HepG2 (cell line): ENCODE measurements at regions not wholly inside any gene's neighbourhood (a gene's known extent, or its start where the extent isn't known, plus 50 kb on each side); places are given as distances from the start of the nearest gene placed in this dataset.

Experiments used
- ATAC-seq: fragments of 200-7000 bp; cut with Tn5 transposase; 3 replicates; pipeline ENCODE4 v1.9.1; 2020; ENCODE audit warnings: mild to moderate bottlenecking, moderate library complexity
- BruUV-seq: library from RNA; stranded (reverse); fragments of 400-500 nt; replicated peaks from 2 replicates; lab custom pipeline; 2021; lab: Mats Ljungman, UMichigan
- CTCF ChIA-PET: fragments of 300-600 bp; formaldehyde crosslinking; extraction: SDS; loops from one replicate; lab custom pipeline; 2021; ENCODE audit warnings: low total read pairs, inconsistent platforms, low intra/inter-chr PET ratio; lab: Yijun Ruan, JAX
- POLR2A ChIA-PET: fragments of 350-600 bp; sonication (Branson Sonifier 250); formaldehyde crosslinking; loops from one replicate; lab custom pipeline; 2020; ENCODE audit warnings: antibody characterized with exemption, inconsistent platforms; lab: Yijun Ruan, JAX
- DNase-seq: peaks from one replicate; pipeline ENCODE4 v3.0.0-alpha.2; 2015; ENCODE audit warnings: low spot score
- FAIRE-seq: peaks from 3 replicates; lab custom pipeline; 2011; peaks lifted over from hg19 to GRCh38; lab: Jason Lieb, UNC
- H2AFZ ChIP-seq: one replicate; pipeline ENCODE4 v1.6.1; 2011; ENCODE audit warnings: low read length, inconsistent platforms
- H3K27ac ChIP-seq: fragments of 300-600 bp; 3 replicates; pipeline ENCODE4 v1.8.0; 2011; ENCODE audit warnings: mixed run types, mild to moderate bottlenecking, mixed read lengths, low read length, inconsistent platforms; ENCODE audit not compliant: insufficient read depth; ENCODE audit errors: extremely low read length
- H3K27me3 ChIP-seq, 2 experiments: fragments of 200-600 bp in 1 of 2; 2 replicates in 1 of 2; 3 replicates in 1 of 2; pipeline versions ENCODE4 v1.6.0 to v1.8.0; 2011; ENCODE audit warnings: low read length in 2 of 2, mild to moderate bottlenecking in 2 of 2, moderate library complexity in 2 of 2, inconsistent platforms in 1 of 2; ENCODE audit not compliant: insufficient read depth in 2 of 2, control insufficient read depth in 1 of 2
- H3K36me3 ChIP-seq, 2 experiments: fragments of 200-600 bp in 1 of 2; replicated peaks in 1 of 2; 2 replicates in 1 of 2; 3 replicates in 1 of 2; pipeline versions ENCODE4 v1.5.1 to v1.8.0; 2011; ENCODE audit warnings: low read length in 2 of 2, inconsistent platforms in 1 of 2; ENCODE audit not compliant: insufficient read depth in 2 of 2, control insufficient read depth in 1 of 2
- H3K4me1 ChIP-seq: 2 replicates; pipeline ENCODE4 v1.5.1; 2012; ENCODE audit warnings: low read length, inconsistent platforms; ENCODE audit not compliant: insufficient read depth
- H3K4me2 ChIP-seq: 2 replicates; pipeline ENCODE4 v1.6.0; 2011; ENCODE audit warnings: low read depth, low read length, inconsistent platforms
- H3K4me3 ChIP-seq, 3 experiments: fragments of 200-600 bp in 1 of 3; sonication (generic), shearing (Covaris generic) in 1 of 3; replicated peaks in 1 of 3; 2 replicates each; pipeline ENCODE4 v1.5.1; 2011 to 2016; ENCODE audit warnings: low read length in 3 of 3, inconsistent platforms in 2 of 3, low read depth in 2 of 3, mild to moderate bottlenecking in 2 of 3, control low read depth in 1 of 3, mixed read lengths in 1 of 3; ENCODE audit not compliant: insufficient read depth in 1 of 3
- H3K79me2 ChIP-seq: one replicate; pipeline ENCODE4 v1.6.1; 2011; ENCODE audit warnings: low read length, inconsistent platforms; ENCODE audit not compliant: insufficient read depth
- H3K9ac ChIP-seq: 2 replicates; pipeline ENCODE4 v1.6.0; 2011; ENCODE audit warnings: mild to moderate bottlenecking, low read depth, low read length, inconsistent platforms; ENCODE audit not compliant: insufficient read depth
- H3K9me3 ChIP-seq: 2 replicates; pipeline ENCODE4 v1.5.1; 2012; ENCODE audit warnings: mild to moderate bottlenecking, low read length
- H4K20me1 ChIP-seq: 2 replicates; pipeline ENCODE4 v1.6.0; 2011; ENCODE audit warnings: inconsistent platforms, mild to moderate bottlenecking, low read length, moderate library complexity; ENCODE audit not compliant: insufficient read depth
- CTCF ChIP-seq: sonication (generic); formaldehyde crosslinking; IDR thresholded peaks from 2 replicates; pipeline ENCODE4 v1.5.0; 2020; ENCODE audit warnings: mild to moderate bottlenecking, missing genetic modification reagents, moderate library complexity
- RARA ChIP-seq: IDR thresholded peaks from 2 replicates; pipeline ENCODE4 v1.6.1; 2016; ENCODE audit warnings: missing genetic modification reagents, missing compliant biosample characterization
- ZBTB10 ChIP-seq: sonication (generic); formaldehyde crosslinking; IDR thresholded peaks from 2 replicates; pipeline ENCODE4 v1.4.0; 2020; ENCODE audit warnings: missing genetic modification reagents, borderline replicate concordance
- ZFP36L1 ChIP-seq: sonication (generic); formaldehyde crosslinking; IDR thresholded peaks from 2 replicates; pipeline ENCODE4 v1.8.0; 2022; ENCODE audit warnings: mild to moderate bottlenecking, missing genetic modification reagents, moderate library complexity
- ZNF160 ChIP-seq: sonication (generic); formaldehyde crosslinking; IDR thresholded peaks from 2 replicates; pipeline ENCODE4 v1.8.0; 2022; ENCODE audit warnings: mild to moderate bottlenecking, inconsistent platforms, missing genetic modification reagents
- ZNF256 ChIP-seq: sonication (generic); formaldehyde crosslinking; conservative IDR thresholded peaks from 2 replicates; pipeline ENCODE4 v1.4.0; 2020; ENCODE audit warnings: missing genetic modification reagents
- ZNF878 ChIP-seq: sonication (generic); formaldehyde crosslinking; IDR thresholded peaks from 2 replicates; pipeline ENCODE4 v1.8.1; 2023; ENCODE audit warnings: mild to moderate bottlenecking, missing genetic modification reagents, moderate library complexity
- WGBS: methylation state at CpG from one replicate; pipeline ENCODE4 v1.1.6; 2017; ENCODE audit warnings: low lambda C conversion rate; 5-methylcytosine and 5-hydroxymethylcytosine counted together
- in situ Hi-C: cut with HindIII; loops from 2 replicates; pipeline ENCODE4 v1.10.0; 2017; ENCODE audit warnings: low pct_unique_long_range_greater_than_20kb; ENCODE audit not compliant: extremely low pct_ligation_motif_present
- intact Hi-C: fragments of 100-400 bp; cut with micrococcal nuclease; formaldehyde crosslinking; loops from one replicate; pipeline ENCODE4 v1.10.0; 2022; ENCODE audit not compliant: unreplicated experiment
- TF ChIP-seq, protein P1 (sequence below): sonication (generic); formaldehyde crosslinking; IDR thresholded peaks from 2 replicates; pipeline ENCODE4 v1.8.1; 2023; ENCODE audit warnings: mild to moderate bottlenecking, inconsistent platforms, moderate library complexity, missing genetic modification reagents, borderline replicate concordance
- TF ChIP-seq, protein P2 (sequence below), 2 experiments: sonication (generic) in 1 of 2; formaldehyde crosslinking in 1 of 2; IDR thresholded peaks; 2 replicates each; pipeline versions ENCODE4 v1.6.1 to v1.9.0; 2014 to 2022; ENCODE audit warnings: antibody characterized with exemption in 1 of 2, borderline replicate concordance in 1 of 2, inconsistent platforms in 1 of 2, low read depth in 1 of 2, missing genetic modification reagents in 1 of 2

- TF ChIP-seq, protein P1, sequence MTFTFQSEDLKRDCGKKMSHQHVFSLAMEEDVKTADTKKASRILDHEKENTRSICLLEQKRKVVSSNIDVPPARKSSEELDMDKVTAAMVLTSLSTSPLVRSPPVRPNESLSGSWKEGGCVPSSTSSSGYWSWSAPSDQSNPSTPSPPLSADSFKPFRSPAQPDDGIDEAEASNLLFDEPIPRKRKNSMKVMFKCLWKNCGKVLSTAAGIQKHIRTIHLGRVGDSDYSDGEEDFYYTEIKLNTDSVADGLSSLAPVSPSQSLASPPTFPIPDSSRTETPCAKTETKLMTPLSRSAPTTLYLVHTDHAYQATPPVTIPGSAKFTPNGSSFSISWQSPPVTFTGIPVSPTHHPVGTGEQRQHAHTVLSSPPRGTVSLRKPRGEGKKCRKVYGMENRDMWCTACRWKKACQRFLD (CRISPR knock-in tag), result no peak
- TF ChIP-seq ZNF878 (CRISPR knock-in tag) (no peak), ZFP36L1 (no peak), ZBTB10 (CRISPR knock-in tag) (no peak), ZNF256 (CRISPR knock-in tag) (no peak), RARA (CRISPR knock-in tag) (no peak), CTCF (CRISPR knock-in tag) (no peak)
Observed at GRCh38 chr21:24197132-24197643, 1410.1 kb downstream of the MRPL39 start (continued).

- in situ Hi-C loops, result no loop called here
- H3K4me3 ChIP-seq, result no peak overlapping the region
- no peak overlapping the region for H3K27ac ChIP-seq
- no peak overlapping the region for H2AFZ ChIP-seq
- BruUV-seq, result no TSS peak
- no peaks in the 10 kb centered on the region for H4K20me1 ChIP-seq
- H3K9ac ChIP-seq, result no peak overlapping the region
- no peak overlapping the region for H3K4me2 ChIP-seq
- H3K9me3 ChIP-seq, result peaks cover 86% of the 10 kb centered on the region
- no peak for FAIRE-seq
- POLR2A ChIA-PET, result no interaction called here
- no peaks in the 10 kb centered on the region for H3K4me1 ChIP-seq
- DNase-seq, result no peak
- no peaks in the 10 kb centered on the region for H3K36me3 ChIP-seq
- H3K27me3 ChIP-seq, result no peaks in the 10 kb centered on the region
- ATAC-seq, result no peak
- H3K79me2 ChIP-seq, result no peaks in the 10 kb centered on the region
- intact Hi-C loops, result no loop called here
- WGBS, result 4% methylated on average over 4 of the region's 4 CpGs
- CTCF ChIA-PET, result no interaction called here
- TF ChIP-seq, protein P2, sequence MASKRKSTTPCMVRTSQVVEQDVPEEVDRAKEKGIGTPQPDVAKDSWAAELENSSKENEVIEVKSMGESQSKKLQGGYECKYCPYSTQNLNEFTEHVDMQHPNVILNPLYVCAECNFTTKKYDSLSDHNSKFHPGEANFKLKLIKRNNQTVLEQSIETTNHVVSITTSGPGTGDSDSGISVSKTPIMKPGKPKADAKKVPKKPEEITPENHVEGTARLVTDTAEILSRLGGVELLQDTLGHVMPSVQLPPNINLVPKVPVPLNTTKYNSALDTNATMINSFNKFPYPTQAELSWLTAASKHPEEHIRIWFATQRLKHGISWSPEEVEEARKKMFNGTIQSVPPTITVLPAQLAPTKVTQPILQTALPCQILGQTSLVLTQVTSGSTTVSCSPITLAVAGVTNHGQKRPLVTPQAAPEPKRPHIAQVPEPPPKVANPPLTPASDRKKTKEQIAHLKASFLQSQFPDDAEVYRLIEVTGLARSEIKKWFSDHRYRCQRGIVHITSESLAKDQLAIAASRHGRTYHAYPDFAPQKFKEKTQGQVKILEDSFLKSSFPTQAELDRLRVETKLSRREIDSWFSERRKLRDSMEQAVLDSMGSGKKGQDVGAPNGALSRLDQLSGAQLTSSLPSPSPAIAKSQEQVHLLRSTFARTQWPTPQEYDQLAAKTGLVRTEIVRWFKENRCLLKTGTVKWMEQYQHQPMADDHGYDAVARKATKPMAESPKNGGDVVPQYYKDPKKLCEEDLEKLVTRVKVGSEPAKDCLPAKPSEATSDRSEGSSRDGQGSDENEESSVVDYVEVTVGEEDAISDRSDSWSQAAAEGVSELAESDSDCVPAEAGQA (IDR thresholded peaks at IDR 0.05; ENCODE audit: low read depth), result no peak
- TF ChIP-seq, protein P2 (CRISPR knock-in tag; IDR thresholded peaks at IDR 0.05; ENCODE audit: borderline replicate concordance), result no peak
- TF ChIP-seq ZNF160, result no peak
Observed at GRCh38 chr21:24188506-24188905, 1418.8 kb downstream of the MRPL39 start.
